Right renal pelvis (tissue), 4 donors: ENCODE measurements at regions not wholly inside any gene's neighbourhood (a gene's known extent, or its start where the extent isn't known, plus 50 kb on each side); places are given as distances from the start of the nearest gene placed in this dataset.
"Not testable (repeated sequence)": the region's sequence is repeated elsewhere in the genome, so short reads cannot be mapped to it uniquely, and the experiment has no call there.

Experiments used
- DNase-seq, 4 donors: peaks; one replicate each; pipeline ENCODE4 v3.0.0-alpha.2; 2013; ENCODE audit warnings: low read depth in 4 of 4, low spot score in 3 of 4, missing footprints in 1 of 4

DNA sequence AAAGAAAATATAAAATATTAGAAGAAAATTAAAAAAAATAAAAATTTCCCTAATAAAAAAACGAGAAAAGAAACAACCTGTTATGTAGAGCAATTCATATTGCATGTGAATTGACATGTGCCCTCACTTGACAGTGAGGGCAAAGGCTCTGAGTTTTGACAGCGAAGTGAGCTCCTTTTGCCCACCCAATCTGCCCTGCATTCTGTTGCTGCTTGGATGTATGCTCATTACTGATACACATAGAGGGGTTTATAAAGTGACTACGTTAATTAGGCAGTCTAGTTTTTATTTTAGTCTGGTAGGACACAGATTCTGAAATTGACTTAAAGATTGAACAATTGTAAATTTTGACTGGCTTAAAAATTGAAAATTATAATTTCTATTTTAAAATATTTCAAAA lies 949.4 kb downstream of the TLE4 start:
- no peak for DNase-seq

DNA sequence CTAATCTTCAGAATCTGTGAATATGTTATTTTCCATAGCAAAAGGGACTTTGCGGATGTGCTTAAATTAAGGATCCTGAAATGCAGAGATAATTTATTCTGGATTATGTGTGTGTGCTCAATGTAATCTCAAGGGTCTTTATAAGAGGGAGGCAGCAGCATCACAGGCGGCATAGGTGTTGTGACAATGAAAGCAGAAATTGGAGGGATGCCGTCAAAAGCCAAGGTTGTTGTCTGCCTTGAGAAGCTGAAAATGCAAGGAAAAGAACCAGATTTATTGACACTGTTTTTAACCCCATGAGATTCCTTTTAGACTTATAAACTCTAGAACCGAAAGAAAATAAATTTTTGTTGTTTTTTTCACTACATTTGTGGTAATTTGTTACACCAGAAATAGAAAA lies 948.5 kb downstream of the TLE4 start:
- DNase-seq: no peak

DNA sequence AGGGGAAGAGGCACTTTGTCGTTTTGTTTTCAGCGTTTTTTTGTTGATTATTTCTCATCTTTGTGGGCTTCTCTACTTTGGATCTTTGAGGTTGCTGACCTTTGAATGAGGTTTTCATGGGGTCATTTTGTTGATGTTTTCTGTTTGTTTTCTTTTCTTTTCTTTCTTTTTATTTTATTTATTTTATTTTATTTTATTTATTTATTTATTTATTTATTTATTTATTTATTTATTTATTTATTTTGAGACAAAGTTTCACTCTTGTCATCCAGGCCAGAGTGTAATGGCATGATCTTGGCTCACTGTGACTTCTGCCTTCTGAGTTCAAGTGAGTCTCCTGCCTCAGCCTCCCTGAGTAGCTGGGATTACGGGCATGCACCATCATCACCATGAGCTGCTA lies 946.7 kb downstream of the TLE4 start:
- no peak for DNase-seq

DNA sequence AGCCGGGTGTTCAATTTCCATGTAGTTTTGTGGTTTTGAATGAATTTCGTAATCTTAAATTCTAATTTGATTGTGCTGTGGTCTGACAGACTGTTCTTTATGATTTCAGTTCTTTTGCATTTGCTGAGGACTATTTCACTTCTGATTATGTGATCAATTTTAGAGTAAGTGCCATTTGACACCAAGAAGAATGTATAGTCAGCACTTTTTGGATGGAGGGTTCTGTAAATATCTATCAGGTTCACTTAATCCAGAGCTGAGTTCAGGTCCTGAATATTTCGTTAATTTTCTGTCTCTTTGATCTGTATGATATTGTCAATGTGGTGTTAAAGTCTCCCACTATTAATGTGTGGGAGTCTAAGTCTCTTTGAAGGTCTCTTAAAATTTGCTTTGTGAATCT lies 944.9 kb downstream of the TLE4 start:
- DNase-seq: no peak

DNA sequence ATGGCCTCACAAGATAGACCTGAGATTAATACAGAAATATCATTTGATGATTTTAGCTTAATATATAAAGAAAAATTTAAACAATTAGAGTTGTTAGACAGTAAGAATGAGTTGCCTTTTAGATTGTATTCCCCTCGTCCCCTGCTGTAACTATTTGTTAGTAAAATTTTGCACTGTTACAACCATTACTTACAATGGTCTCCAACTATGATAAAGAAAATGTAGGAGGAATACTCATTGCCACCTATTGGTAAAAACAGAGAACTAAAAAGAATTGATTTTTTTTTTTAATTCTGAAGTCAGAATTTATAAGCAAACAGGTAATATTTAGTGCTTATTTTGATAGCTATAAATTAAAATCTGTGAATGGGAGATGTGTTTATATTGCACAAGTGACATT lies 937.6 kb downstream of the TLE4 start:
- DNase-seq: no peak

DNA sequence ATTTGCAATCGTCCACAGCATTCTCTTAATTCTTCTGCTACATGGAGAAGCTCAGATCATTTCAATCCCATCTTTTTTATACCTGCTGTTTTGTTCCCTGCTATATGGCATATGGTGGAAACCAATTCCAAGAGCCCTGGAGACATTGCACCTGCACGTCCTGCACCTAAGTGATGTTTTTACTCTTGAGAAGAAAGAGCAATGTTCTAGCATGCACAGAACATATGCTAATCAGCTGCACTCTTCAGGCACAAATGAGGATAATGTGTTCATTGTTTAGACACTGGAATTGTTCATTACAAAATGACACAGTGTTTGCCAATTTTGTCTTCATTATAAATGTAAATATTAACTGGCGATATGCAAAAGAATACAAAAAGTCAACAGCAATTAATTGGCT lies 935.8 kb downstream of the TLE4 start:
- no peak for DNase-seq

DNA sequence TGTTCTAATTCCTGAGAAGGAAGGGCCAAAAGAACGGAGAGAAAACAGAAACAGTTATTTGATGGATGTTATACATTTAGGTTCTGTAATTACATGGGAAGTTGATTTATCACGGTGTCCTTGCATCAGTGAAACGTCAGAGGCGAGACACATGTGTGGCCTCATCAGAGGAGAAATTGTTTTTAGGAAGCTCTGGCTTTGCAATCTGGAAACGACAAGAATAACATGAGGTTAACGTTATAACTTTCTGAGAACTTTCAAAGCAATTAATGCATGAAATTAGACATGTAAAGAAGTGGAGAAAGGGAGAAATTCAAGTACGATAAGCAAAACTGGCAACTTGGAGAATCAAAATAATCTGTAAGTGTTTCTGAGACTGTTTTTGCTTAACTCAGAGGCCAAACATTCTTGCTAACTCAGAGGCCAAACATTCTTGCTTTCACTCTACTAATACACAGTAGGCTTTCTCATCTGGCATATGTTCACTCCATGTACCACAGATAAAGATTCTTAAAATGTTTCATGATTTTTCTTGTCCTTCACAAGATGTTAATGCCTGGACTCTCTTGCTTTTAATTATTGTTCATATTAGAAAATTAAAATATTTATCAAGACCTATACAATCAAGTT lies 933.0 kb downstream of the TLE4 start:
- DNase-seq: no peak

DNA sequence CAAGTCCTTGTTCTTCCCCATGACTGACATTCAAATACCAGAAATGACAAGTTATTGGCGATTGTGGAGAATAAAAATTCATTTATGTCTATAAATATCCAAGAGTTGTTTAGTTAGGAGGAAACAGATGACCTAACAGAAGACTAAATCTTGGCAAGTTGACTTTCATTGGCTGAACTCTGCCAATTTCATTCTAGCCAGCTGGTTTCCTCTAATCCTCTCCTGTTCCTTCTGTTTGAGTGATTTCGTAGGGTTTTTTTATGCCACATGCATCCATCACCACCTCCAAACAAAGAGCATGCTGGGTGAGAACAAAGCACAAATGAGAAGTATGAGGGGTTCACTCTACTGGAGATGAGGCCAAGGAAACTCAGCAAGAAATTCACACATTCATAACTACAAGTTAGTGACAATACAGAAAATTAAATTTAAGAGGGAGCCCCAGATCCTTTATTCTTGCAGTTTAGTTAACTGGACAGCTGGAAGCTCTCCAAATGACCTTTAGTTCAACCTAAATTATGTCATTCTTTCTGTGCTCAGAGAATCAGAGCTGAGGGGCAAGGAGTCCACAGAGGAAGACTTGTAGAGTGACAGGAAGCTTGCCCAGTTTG lies 932.0 kb downstream of the TLE4 start:
- peak in 3 of 4 donors; percentile 22 to 38 (median 25) for DNase-seq

DNA sequence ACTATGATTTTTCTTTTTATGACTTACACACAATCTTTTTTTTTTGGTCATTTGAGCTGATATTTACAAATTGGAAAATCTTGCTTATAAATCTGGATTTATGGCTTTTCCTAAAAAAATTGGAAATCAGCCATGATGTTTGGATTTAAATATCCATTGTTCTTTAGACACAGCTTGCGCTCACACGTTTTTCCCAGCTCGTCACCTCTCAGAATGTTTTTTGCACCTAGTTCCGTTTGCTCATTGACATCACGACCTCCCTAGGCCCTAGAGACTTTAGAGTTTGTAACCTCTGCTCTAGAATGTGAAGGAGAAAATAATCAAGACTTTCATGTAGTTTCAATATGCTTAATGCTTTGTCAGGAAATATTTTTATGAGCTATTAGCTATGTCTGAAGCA lies 930.5 kb downstream of the TLE4 start:
- DNase-seq: no peak

DNA sequence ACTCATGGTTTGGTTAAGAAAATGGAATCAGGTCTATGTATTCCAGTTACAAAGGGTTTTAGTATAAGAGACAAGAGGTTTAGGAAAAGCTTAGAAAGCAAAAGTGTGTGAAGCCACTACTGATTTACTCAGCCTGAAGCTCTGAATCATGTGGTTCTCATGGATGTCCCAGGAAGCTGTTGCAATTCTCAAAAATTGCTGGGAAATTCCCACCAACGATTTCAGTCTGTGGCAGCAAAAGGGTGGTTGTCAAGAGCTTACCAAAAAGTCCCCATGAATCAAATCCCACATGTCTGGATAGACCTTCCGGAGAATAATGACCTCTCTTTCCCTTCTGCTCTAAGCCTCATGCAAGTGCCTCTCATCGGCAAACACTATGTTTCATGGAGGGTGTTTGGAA lies 929.9 kb downstream of the TLE4 start:
- no peak for DNase-seq

DNA sequence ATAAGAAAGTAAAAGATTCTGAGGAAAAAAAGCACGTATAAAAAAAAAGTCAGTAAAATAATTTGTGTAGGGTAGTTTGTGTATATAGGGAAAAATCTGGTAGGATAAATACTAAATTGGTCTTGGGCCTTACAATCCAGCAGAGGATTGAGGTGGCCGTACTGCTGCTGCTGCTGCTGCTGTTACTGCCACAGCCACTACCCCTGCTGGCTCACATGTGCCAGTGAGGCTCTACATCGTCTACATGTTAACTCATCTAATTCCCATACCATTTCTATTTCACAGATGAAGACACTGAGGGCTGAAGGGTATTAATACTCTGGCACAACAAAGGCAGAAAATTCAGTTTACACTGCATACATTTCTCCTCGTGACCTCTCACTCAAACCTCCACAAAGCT lies 928.5 kb downstream of the TLE4 start:
- DNase-seq: no peak

DNA sequence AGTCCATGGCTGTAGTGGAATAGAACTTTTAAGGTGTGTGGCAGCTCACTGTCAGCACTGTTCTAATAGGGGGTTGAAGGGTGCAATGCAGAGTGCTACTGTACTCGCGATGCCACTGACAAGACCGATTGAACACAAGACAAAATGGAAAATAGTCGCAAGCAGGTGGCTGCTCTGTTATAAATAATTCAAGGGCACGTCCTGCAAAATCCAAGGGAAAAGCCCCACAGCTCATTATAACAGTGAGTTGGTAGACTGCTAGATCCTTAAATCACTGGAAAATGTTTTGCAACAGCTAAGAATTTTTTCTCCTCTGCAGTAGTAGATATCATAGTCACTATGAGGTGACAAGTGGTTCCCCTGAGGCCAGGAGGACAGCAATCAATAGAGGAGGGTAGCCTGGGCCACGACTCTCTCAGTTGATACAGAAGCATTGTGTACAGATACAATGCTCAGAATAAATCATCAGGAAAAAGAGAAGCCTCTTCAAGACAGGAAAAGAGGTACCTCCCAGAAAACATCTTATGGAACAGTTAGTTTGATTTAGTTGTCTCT lies 926.3 kb downstream of the TLE4 start:
- DNase-seq: no peak

DNA sequence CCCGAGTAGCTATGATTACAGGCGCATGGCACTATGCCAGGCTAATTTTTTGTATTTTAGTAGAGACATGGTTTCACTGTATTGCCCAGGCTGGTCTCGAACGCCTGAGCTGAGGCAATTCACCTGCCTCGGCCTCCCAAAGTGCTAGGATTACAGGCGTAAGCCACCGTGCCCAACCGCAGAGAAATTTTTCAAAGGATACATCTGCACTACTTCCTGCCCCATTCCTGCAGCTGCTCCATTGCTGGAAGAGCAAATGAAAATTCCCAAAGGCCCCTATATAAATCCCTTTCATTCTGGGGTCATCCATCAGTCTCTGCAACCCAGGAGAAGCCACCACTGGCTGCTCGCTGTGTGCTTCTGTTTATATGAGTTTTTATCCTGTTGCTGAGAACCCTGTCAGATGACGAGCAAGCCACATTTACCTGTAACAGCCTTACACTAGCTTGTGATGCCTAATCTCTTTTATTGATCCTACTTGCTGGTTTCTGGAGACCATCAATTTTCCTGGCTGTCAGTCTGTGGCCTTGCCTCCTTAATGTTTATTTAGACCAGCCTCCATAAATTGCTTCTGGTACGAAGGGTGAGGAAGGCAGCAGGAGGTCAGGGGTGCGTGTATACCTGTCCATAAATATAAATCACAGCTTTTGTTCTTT lies 925.3 kb downstream of the TLE4 start:
- no peak for DNase-seq

DNA sequence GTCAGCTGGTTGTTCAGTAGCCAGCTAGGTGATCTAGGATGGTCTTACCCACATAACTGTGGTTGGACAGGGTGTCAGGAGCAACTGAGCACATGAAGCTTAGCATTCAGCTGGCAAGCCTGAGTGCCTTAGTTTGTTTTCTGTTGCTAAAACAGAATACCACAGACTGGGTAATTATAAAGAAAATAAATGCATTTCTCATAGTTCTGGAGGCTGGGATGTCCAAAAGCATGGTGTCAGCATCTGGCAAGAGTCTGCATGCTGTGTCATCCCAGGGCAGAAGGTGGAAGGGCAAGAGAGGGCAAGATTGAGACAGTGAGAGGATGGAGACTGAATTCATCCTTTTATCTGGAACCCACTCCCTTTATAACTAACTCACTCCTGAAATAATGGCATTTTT lies 921.5 kb downstream of the TLE4 start:
- DNase-seq: no peak

DNA sequence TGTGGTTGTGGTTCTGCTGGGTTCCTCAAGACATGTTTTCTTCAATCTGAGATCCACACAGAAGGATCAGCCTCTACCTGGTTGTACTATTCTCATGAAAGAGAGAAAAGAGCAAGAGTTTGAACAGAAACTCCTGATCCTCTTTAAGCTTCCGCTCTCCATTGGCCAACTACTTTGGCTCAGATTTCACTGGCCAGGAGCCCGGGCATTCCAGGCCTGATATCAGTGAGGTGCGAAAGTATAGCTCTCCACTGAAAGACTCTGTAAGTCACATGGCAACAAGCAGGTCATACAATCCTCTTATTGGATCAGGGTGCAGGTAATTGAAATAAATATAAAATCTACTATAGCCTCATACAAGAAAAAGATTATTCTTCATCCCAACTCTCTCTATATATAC lies 920.5 kb downstream of the TLE4 start:
- DNase-seq: no peak

DNA sequence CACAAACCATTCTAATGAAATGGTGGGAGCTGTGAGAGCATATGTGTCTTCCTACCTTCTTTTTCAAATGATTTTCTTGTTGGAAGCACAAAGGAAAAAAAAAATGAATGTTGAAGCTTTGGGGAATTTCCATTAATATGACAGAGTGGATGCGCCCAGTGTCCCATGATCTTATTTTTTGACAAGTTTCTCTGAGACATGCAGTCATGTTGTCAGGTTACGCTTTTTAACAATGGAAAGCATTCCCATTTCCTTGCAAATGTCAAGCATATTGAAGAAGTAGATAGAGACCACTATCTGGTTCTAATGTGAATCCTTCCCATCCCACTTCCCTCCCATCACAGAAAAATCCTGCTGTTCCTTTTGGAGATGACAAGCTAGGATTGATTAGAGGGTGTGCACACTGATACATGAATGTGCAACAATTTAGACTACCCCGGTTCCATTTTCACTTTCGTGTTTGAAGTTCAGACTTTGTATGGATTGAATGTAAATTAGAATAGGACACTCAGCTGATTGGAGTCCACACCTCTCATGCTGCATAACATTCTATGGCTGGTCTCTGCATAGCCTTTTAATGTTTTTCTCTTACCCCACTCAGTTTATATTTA lies 919.4 kb downstream of the TLE4 start:
- DNase-seq: no peak

DNA sequence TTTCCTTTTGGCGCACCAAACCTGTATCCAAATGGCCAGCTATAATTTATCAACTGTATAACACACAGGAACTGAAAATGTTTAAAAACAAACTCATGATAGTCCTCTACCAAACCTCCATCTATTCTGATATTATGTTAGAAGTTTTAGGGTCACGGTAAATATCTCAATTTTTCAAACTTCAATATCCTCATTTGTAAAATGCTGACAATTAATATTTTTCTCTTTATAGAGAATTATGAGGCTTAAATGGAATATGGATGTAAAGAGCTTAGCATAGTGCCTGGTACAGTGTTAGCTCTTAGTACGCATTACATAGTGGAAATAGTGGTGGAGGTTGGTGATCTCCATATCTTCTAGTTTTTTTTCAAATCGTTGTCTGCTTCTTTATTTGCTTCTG lies 917.6 kb downstream of the TLE4 start:
- no peak for DNase-seq

DNA sequence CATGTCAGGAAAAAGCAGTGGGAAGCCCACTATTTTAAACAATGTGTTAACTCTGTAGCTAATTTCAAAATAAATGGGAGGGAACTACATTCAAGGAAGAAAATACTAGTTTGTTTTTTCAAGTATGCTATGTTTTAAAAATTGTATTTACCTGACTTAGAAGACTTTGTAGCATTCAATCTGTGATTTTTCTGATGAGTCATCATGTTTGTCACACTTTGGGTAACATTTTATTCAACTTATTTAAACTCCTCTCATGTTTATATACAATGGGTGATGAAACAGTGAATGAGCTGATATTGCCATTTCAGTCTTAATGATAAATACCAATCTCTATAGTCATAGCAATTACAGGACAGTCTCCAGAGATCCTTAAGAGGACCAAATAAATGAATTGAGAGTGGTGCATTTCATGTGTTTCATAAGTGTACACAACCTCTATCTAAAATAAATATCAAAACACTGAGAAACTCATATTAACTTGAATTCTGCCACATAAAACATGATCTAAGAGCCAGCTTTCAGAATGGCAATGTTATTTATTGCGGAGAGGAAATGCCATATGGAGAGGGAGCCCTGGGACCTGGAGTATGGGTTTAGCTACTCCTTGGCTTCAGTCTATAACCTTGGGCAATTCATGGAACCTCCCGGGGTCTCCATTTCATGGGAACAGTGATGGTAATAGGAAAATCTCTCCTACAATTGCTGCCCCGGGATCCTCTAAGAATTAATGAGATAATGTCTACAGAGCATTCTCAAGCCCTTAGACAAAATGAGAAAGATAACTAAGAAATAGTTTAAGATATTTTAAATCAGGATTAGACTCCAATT lies 913.9 kb downstream of the TLE4 start:
- DNase-seq: no peak

DNA sequence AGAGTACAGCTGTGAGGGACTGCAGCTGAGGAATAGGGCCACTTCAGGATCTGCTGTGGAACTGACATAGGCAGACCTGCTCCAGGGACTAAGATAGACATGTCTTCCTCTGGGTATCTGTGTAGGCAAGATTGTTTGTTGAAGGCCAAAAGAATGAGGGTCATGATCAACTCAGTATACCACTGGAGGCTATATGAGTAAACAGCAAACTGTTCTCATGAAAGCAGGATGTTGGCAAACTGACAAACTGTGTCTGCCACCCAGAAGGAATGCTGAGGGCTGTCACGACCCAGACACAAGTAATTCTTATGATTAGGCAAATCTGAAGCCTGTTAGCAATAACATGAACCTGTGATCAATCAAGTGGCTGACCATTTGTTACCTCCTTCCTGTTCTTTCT lies 910.5 kb downstream of the TLE4 start:
- not testable (repeated sequence) for DNase-seq

DNA sequence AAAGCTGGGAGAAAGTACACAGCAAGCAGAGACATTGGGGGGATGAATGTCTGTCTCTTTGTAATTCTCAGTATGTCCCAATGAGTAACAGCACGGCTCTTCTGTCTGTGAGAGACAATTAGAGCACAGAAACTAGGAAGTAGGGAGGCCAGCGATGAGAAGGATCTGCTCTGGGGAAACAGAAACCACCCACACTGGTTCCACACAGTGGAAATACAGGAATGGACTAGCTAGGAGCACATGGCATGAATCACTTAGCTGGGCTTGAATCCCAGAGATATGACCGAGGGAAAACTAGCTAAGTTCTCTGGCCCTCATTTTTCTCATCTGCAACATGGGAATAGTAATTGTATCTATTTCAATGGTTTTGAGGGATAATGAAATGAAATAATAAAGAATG lies 895.9 kb downstream of the TLE4 start:
- no peak for DNase-seq

DNA sequence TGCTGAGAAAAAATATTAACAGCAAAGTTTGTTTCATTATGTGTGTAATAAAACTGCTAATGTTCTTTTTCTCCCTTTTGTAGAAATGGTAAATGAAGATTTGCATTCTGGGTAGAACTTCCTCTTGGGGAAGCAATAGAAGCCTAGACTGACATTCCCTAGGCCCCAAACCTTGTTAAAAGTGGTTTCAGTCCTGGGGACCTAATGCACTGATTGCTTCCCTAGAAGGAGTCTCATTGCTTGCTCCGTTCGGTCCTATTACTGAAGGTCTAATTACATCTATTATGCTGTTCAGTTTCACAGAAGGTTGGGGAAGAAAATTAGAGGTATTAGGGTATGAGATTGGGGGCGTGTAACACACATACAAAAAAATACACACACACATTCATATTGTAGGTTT lies 893.8 kb downstream of the TLE4 start:
- DNase-seq: no peak
